Gastrocnemius medialis (tissue), 4 donors: ENCODE measurements at regions not wholly inside any gene's neighbourhood (a gene's known extent, or its start where the extent isn't known, plus 50 kb on each side); places are given as distances from the start of the nearest gene placed in this dataset.

Experiments
- CTCF ChIP-seq, 5 experiments: fragments of 450-650 bp in 3 of 5; fragments of 200-600 bp in 2 of 5; sonication (generic) in 2 of 5; IDR thresholded peaks in 4 of 5; conservative IDR thresholded peaks in 1 of 5; 1 replicate in 4 of 5; 2 replicates in 1 of 5; pipeline ENCODE4 v1.5.1; 2016 to 2019; ENCODE audit warnings: antibody characterized with exemption in 5 of 5, mild to moderate bottlenecking in 3 of 5, moderate library complexity in 3 of 5
- POLR2A ChIP-seq, 2 donors: fragments of 450-650 bp; IDR thresholded peaks; one replicate each; pipeline ENCODE4 v1.6.1; 2017; ENCODE audit warnings: antibody characterized with exemption in 2 of 2, mild to moderate bottlenecking in 2 of 2, moderate library complexity in 2 of 2

DNA sequence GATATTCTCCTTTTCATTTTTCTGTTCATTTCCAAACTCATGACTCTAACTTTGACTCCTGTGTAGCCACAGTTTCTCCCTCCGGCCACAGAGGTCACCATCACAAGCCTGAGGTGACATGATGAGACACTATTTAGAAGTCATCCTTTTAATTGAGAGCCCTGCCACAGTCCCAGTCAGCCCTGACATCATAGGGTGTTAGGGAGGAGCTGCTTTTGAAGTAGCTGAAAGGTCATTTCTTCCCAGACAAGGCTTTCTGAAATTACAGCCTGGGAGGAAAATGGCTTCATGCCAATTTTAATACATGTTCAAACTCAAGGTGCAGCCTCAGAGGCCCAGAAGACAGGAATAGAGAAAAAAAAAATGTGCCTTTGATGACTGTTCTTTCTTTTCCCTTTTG lies 532.8 kb upstream of the TGFBR2 start:
- TF ChIP-seq POLR2A (IDR thresholded peaks at IDR 0.05) (no peak), CTCF (IDR thresholded peaks at IDR 0.05 in 4 of 5, conservative IDR thresholded peaks at IDR 0.05 in 1 of 5) (no peak)
